A172 (cell line): ENCODE measurements at regions not wholly inside any gene's neighbourhood (a gene's known extent, or its start where the extent isn't known, plus 50 kb on each side); places are given as distances from the start of the nearest gene placed in this dataset.
A peak's percentile ranks its signal among the peaks of the same experiment; 100 is the strongest.

ENCODE experiments used
- DNase-seq: peaks from one replicate; pipeline ENCODE4 v3.0.0-alpha.2; 2015; ENCODE audit warnings: low spot score

DNA sequence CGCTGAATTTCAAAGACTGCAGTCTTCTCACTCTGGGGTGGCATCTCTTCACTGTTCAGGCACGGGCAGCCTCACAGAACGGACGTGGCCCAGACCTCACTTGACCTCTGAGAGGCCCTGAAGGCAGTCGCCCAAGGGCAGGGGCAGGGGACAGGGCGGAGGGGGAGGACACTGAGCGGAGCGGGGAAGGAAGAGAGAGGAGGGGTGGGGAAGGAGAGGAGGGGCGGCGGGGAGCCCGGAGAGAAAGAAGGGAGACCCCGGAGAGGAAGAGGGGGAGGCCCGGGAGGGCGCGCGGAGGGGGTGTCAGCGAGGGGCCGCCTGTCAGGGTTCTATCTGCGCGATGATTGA lies 58.7 kb upstream of the COMTD1 start:
- DNase-seq = peak; percentile 11

DNA sequence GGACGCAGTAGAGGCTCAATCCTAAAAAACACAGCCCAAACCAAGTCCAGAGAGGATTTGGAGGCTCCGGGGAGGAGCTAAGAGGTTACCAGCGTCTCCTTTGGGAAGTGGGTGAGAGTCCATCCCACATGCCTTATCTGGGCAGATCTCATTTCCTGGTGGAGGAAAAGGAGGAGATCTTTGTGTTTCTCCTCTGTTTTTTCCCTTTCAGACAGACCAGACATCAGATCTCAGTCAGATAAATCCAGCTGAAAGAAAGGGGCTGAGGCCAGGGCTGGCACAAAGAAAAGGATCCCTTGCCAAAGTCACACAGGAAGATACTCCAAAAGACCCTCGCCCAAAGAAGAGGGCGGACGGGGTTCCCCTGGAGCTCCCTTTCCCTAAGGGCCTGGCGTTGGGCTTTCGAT lies 58.3 kb upstream of the COMTD1 start:
- DNase-seq = peak; percentile 41

DNA sequence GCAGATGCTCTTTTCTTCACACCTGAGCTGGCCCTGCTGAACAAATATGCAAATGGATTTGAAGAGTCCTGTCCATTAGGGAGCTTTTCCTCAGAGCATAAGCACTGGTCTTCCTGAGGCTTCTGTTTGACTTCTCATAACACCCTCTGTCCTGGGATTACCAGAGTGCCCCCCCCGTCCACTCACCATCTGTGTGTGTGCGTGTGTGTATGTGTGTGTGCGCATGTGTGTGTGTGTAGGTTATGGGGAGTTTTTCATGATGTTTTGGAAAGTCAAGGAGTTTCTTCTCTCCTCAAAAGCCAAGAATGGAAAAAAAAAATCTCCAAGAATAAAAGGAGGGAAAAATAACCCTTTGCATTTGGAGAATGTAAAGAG lies 57.7 kb upstream of the COMTD1 start:
- DNase-seq = no peak

DNA sequence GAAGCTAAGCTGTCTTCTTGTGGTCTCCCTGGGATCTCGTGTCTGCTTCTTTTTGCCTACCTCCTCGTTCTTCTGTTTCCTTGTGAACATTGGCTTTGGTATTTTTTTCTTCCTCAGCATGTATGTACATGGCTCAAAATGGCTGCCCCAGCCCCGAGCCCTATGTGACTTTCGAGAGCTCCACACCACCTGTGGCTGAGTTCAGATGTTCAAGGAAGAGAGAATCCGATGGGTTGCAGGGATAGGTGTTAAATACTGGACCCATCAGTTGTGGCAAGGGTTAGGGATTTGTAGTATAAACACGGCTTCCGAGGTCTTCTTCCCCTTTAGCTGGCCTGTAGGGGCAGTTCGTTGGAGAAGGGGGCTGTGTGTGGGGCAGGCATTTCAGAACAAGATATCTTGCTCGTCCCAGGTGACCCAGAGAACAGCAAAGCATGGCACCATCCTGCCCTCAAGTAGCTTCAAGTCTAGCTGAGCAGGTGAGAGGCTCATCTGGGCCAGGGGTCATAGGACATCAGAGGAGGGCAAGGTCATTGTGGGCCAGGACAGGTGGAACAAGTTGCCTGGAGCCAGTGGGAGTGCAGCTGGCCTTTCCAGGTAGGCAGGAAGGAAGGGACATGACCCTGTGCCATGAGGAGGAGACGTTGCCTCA lies 57.2 kb upstream of the COMTD1 start:
- DNase-seq = no peak

DNA sequence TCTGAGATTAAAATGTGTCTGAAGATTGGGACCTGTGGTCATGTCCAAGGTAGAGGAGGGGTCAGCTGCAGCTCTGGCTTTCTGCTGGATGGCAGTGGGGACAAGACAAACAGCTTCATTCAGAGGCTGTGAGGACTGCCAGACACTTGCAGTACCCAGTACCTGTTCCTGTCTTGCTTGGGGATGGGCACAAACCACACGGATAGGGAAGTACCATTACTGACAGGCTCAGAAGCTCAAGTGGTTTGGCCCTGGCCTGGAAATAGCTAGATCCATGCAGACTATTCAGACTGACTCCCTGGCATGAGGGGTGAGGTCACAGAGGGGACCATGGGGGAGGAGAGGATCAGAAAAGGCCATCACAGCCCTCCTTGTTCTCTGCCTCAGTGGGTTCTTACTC lies 56.0 kb upstream of the COMTD1 start:
- DNase-seq = no peak

DNA sequence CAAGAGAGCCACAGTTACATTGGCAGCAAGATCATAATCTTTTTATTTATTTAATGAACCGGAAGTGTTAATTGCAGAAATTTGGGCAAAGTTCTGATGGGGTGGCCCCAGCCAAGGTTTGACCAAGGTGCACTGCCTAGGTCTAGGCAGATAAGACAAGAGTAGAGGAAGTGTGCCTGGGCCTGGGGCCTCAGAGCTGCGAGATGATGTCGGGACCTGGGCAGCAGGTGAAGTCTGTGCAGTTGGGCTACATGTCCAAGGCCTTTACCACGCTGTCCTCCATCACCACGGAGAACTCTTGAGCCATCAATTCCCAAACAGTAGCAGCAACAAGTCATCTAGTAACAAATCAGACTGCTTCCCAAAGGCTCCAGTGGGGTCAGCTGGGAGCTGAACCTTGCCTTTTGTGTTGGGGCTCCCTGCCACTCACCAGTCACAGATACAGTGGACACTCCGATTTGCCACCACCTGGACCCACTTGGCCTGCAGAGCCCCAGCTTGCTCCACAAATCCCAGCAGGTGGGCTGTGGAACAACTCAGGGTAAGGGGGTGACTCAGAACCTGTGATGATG lies 52.5 kb upstream of the COMTD1 start:
- no peak for DNase-seq

DNA sequence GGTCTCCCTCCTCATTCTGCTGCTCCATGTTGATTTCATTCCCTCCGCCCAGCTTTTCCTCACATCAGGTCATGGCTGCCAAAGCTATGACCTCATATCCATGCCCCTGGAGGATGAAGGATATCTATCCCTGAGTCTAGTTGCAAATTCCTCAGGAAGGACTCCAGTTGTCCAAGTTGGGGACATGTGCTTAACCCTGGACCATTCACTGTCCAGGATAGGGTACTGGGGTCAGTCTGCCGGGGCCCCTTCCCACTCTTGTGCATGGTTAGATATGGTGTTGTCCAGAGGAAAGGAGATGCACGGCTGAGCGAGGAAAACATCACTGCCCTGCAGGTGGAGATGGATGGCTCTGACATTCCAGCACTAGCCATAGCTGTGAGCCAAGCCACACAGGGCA lies 51.9 kb upstream of the COMTD1 start:
- DNase-seq = no peak

DNA sequence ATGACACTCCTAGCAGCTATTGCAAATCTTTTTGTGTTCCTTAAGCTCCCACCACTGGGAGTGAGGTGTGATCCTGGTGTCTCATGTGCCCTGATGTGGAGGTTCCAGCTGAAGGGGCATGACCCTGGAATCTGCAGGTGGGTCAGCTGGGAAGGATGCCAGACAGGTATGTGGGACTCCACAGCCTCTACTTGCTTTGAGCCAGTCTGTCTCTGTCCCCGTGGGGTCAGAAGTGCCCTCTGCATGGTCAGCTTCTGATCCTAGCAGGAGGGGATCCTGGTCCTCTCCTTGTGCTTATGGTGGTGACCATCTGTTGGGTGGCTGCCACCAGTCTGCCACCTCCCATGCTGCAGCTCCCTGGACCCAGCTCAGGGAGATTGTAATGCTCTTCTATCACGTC lies 51.1 kb upstream of the COMTD1 start:
- DNase-seq = no peak
